ENCODE measurements at regions not wholly inside any gene's neighbourhood (a gene's known extent, or its start where the extent isn't known, plus 50 kb on each side); places are given as distances from the start of the nearest gene placed in this dataset.

GRCh38 chr3:73683706-73684105 lies 59.0 kb upstream of the PDZRN3 start:
- TF ChIP-seq CTCF (IDR thresholded peaks at IDR 0.05; ENCODE audit: low read length) = no peak
- TF ChIP-seq EZH2 (optimal IDR thresholded peaks at IDR 0.05; ENCODE audit: low read depth, low read length) = no peak
- no peak for TF ChIP-seq EZH2phosphoT487 (IDR thresholded peaks at IDR 0.05; ENCODE audit: low read length)
